ENCODE measurements at regions not wholly inside any gene's neighbourhood (a gene's known extent, or its start where the extent isn't known, plus 50 kb on each side); places are given as distances from the start of the nearest gene placed in this dataset.
"Not testable (repeated sequence)": the region's sequence is repeated elsewhere in the genome, so short reads cannot be mapped to it uniquely, and the experiment has no call there.

- DNase-seq (ENCODE audit: low spot score): no peak
Observed at GRCh38 chr1:60541831-60542532, 468.4 kb upstream of the C1orf87 start.

GRCh38 chr1:60540141-60540540 lies 466.6 kb upstream of the C1orf87 start:
- DNase-seq (ENCODE audit: low spot score): no peak

- DNase-seq (ENCODE audit: low spot score): no peak
Observed at GRCh38 chr1:60535713-60536112, 462.1 kb upstream of the C1orf87 start.

GRCh38 chr1:60527567-60527966 lies 454.0 kb upstream of the C1orf87 start:
- no peak for DNase-seq (ENCODE audit: low spot score)

GRCh38 chr1:60516996-60517395 lies 443.4 kb upstream of the C1orf87 start:
- no peak for DNase-seq (ENCODE audit: low spot score)

GRCh38 chr1:60510162-60510561 lies 436.6 kb upstream of the C1orf87 start:
- DNase-seq (ENCODE audit: low spot score): no peak

- no peak for DNase-seq (ENCODE audit: low spot score)
Observed at GRCh38 chr1:60504206-60504840, 430.8 kb upstream of the C1orf87 start.

GRCh38 chr1:60503266-60503925 lies 429.8 kb upstream of the C1orf87 start:
- no peak for DNase-seq (ENCODE audit: low spot score)

- no peak for DNase-seq (ENCODE audit: low spot score)
Observed at GRCh38 chr1:60502506-60502905, 428.9 kb upstream of the C1orf87 start.

GRCh38 chr1:60489916-60490480 lies 416.4 kb upstream of the C1orf87 start:
- DNase-seq (ENCODE audit: low spot score): not testable (repeated sequence)

GRCh38 chr1:60488847-60489246 lies 415.3 kb upstream of the C1orf87 start:
- DNase-seq (ENCODE audit: low spot score): no peak

- DNase-seq (ENCODE audit: low spot score): no peak
Observed at GRCh38 chr1:60487565-60488345, 414.2 kb upstream of the C1orf87 start.

- DNase-seq (ENCODE audit: low spot score): no peak
Observed at GRCh38 chr1:60483509-60483908, 409.9 kb upstream of the C1orf87 start.

GRCh38 chr1:60470246-60470645 lies 396.7 kb upstream of the C1orf87 start:
- no peak for DNase-seq (ENCODE audit: low spot score)

GRCh38 chr1:60463786-60464185 lies 390.2 kb upstream of the C1orf87 start:
- no peak for DNase-seq (ENCODE audit: low spot score)

- no peak for DNase-seq (ENCODE audit: low spot score)
Observed at GRCh38 chr1:60463146-60463545, 389.6 kb upstream of the C1orf87 start.

GRCh38 chr1:60461925-60462595 lies 388.5 kb upstream of the C1orf87 start:
- DNase-seq (ENCODE audit: low spot score): no peak

GRCh38 chr1:60458111-60458510 lies 384.5 kb upstream of the C1orf87 start:
- no peak for DNase-seq (ENCODE audit: low spot score)

GRCh38 chr1:60449876-60450275 lies 376.3 kb upstream of the C1orf87 start:
- DNase-seq (ENCODE audit: low spot score): no peak

- DNase-seq (ENCODE audit: low spot score): no peak
Observed at GRCh38 chr1:60448850-60449249, 375.3 kb upstream of the C1orf87 start.

- no peak for DNase-seq (ENCODE audit: low spot score)
Observed at GRCh38 chr1:60444680-60445079, 371.1 kb upstream of the C1orf87 start.

GRCh38 chr1:60436186-60436585 lies 362.6 kb upstream of the C1orf87 start:
- DNase-seq (ENCODE audit: low spot score): no peak

Measured in CD4-positive, alpha-beta T cell treated with Interleukin-6 at 100 ng/mL for 8 hours (primary cell).